B cell (primary cell): ENCODE measurements at regions not wholly inside any gene's neighbourhood (a gene's known extent, or its start where the extent isn't known, plus 50 kb on each side); places are given as distances from the start of the nearest gene placed in this dataset.

Experiments used
- ATAC-seq: fragments of 200-7000 bp; cut with Tn5 transposase; one replicate; pipeline ENCODE4 v1.10.0; 2021; ENCODE audit warnings: low read depth, mild to moderate bottlenecking, moderate number of reproducible peaks, moderate library complexity
- CTCF ChIA-PET: fragments of 350-600 bp; sonication (Branson Sonifier 250); formaldehyde crosslinking; loops from one replicate; lab custom pipeline; 2021; ENCODE audit warnings: antibody characterized with exemption, inconsistent platforms; lab: Charles Lee
- POLR2A ChIA-PET: fragments of 350-600 bp; sonication (Branson Sonifier 250); formaldehyde crosslinking; loops from one replicate; lab custom pipeline; 2021; ENCODE audit warnings: antibody characterized with exemption; lab: Charles Lee
- DNase-seq: peaks from one replicate; pipeline ENCODE4 v3.0.0; 2013
- H2AFZ ChIP-seq: 2 replicates; pipeline ENCODE4 v1.6.1; 2012; ENCODE audit warnings: mild to moderate bottlenecking, low read depth, low read length; ENCODE audit not compliant: insufficient read depth, poor library complexity, severe bottlenecking
- H3K27ac ChIP-seq, 2 donors: 1 replicate in 1 of 2; 2 replicates in 1 of 2; pipeline ENCODE4 v1.5.1; 2012 to 2013; ENCODE audit warnings: low read length in 2 of 2, mild to moderate bottlenecking in 2 of 2, moderate library complexity in 1 of 2
- H3K27me3 ChIP-seq, 4 experiments: fragments of 200-600 bp in 1 of 4; sonication (generic) in 1 of 4; replicated peaks in 1 of 4; 1 replicate in 2 of 4; 2 replicates in 2 of 4; pipeline versions ENCODE4 v1.6.1 to v1.7.0; 2013 to 2016; ENCODE audit warnings: low read length in 3 of 4, mild to moderate bottlenecking in 2 of 4, mixed read lengths in 1 of 4, moderate library complexity in 1 of 4; ENCODE audit not compliant: insufficient read depth in 4 of 4, control insufficient read depth in 3 of 4; ENCODE audit errors: control extremely low read depth in 1 of 4
- H3K36me3 ChIP-seq, 2 experiments: replicated peaks in 1 of 2; 1 replicate in 1 of 2; 2 replicates in 1 of 2; pipeline versions ENCODE4 v1.6.1 to v1.7.1; 2013; ENCODE audit warnings: low read length in 1 of 2; ENCODE audit not compliant: insufficient read depth in 2 of 2, control insufficient read depth in 1 of 2; ENCODE audit errors: control extremely low read depth in 1 of 2, extremely low read depth in 1 of 2
- H3K4me1 ChIP-seq, 2 donors: fragments of 200-600 bp in 1 of 2; sonication (generic) in 1 of 2; 1 replicate in 1 of 2; 2 replicates in 1 of 2; pipeline versions ENCODE4 v1.5.1 to v1.6.1; 2013 to 2017; ENCODE audit warnings: low read length in 2 of 2; ENCODE audit not compliant: control insufficient read depth in 2 of 2, insufficient read depth in 2 of 2
- H3K4me2 ChIP-seq: replicated peaks from 2 replicates; pipeline ENCODE3; 2012; ENCODE audit warnings: mild to moderate bottlenecking, low read depth, low read length; ENCODE audit not compliant: poor library complexity, severe bottlenecking
- H3K4me3 ChIP-seq, 5 experiments: fragments of 200-600 bp in 1 of 5; sonication (generic) in 1 of 5; 1 replicate in 3 of 5; 2 replicates in 2 of 5; pipeline versions ENCODE4 v1.5.1 to v1.7.0; 2011 to 2016; ENCODE audit warnings: low read length in 4 of 5, mild to moderate bottlenecking in 4 of 5, low read depth in 2 of 5, control low read depth in 1 of 5, moderate library complexity in 1 of 5; ENCODE audit not compliant: insufficient read depth in 1 of 5; ENCODE audit errors: control extremely low read depth in 1 of 5, extremely low read depth in 1 of 5
- H3K79me2 ChIP-seq: fragments of 200-600 bp; sonication (generic); one replicate; pipeline ENCODE4 v1.6.0; 2016; ENCODE audit warnings: low read length; ENCODE audit not compliant: control insufficient read depth, insufficient read depth
- H3K9ac ChIP-seq: fragments of 200-600 bp; sonication (generic); 2 replicates; pipeline ENCODE4 v1.6.1; 2017; ENCODE audit warnings: mild to moderate bottlenecking, low read length, moderate library complexity
- H3K9me3 ChIP-seq, 3 donors: one replicate each; pipeline versions ENCODE4 v1.6.1 to v1.7.1; 2013; ENCODE audit warnings: low read length in 2 of 3; ENCODE audit not compliant: control insufficient read depth in 2 of 3, insufficient read depth in 1 of 3; ENCODE audit errors: control extremely low read depth in 1 of 3
- H4K20me1 ChIP-seq: 2 replicates; pipeline ENCODE4 v1.6.0; 2012; ENCODE audit warnings: mild to moderate bottlenecking, low read length; ENCODE audit not compliant: insufficient read depth, control insufficient read depth, poor library complexity, severe bottlenecking
- H3K27ac Mint-ChIP-seq: one replicate; pipeline ENCODE4 v1.8.0; 2021; ENCODE audit warnings: mixed read lengths
- H3K27me3 Mint-ChIP-seq: one replicate; pipeline ENCODE4 v1.8.0; 2021; ENCODE audit warnings: mixed read lengths
- H3K4me1 Mint-ChIP-seq: one replicate; pipeline ENCODE4 v1.8.0; 2021; ENCODE audit warnings: mixed read lengths
- H3K4me3 Mint-ChIP-seq: one replicate; pipeline ENCODE4 v1.8.0; 2021; ENCODE audit warnings: mixed read lengths
- H3K9me3 Mint-ChIP-seq: one replicate; pipeline ENCODE4 v1.8.0; 2022; ENCODE audit warnings: mixed read lengths; ENCODE audit not compliant: insufficient read depth
- CTCF ChIP-seq: fragments of 200-600 bp; IDR thresholded peaks from one replicate; pipeline ENCODE4 v1.8.0; 2022; ENCODE audit warnings: antibody characterized with exemption, mild to moderate bottlenecking
- EZH2 ChIP-seq: IDR thresholded peaks from 2 replicates; pipeline ENCODE4 v1.6.1; 2012; ENCODE audit warnings: borderline replicate concordance, low read depth, mild to moderate bottlenecking, moderate library complexity, low read length; ENCODE audit not compliant: insufficient read depth, poor library complexity, severe bottlenecking
- WGBS: methylation state at CpG from one replicate; pipeline ENCODE4 v1.1.5; 2013; ENCODE audit warnings: missing lambda C conversion rate; ENCODE audit not compliant: insufficient coverage; 5-methylcytosine and 5-hydroxymethylcytosine counted together
- intact Hi-C: fragments of 100-400 bp; cut with micrococcal nuclease; formaldehyde crosslinking; loops from one replicate; pipeline ENCODE4 v1.10.0; 2022

GRCh38 chr10:43878386-43878785 lies 229.7 kb upstream of the ZNF32 start:
- ChIA-PET POLR2A (no interaction called here), CTCF (no interaction called here)
- Histone ChIP-seq H3K36me3 (no peaks in the 10 kb centered on the region), H3K4me3 (no peak overlapping the region), H3K27ac (no peak overlapping the region), H3K9me3 (peaks cover 0 to 5% (median 0%) of the 10 kb centered on the region in 3 donors), H2AFZ (no peak overlapping the region), H4K20me1 (no peaks in the 10 kb centered on the region), H3K4me1 (no peaks in the 10 kb centered on the region), H3K9ac (no peak overlapping the region), H3K4me2 (no peak overlapping the region), H3K79me2 (no peaks in the 10 kb centered on the region), H3K27me3 (no peaks in the 10 kb centered on the region)
- H3K9me3 Mint-ChIP-seq: no peaks in the 10 kb centered on the region
- H3K27me3 Mint-ChIP-seq: peaks cover 7% of the 10 kb centered on the region
- intact Hi-C loops: no loop called here
- no peak overlapping the region for H3K27ac Mint-ChIP-seq
- no peak for ATAC-seq
- 12% methylated on average over 10 of the region's 10 CpGs for WGBS
- no peak for DNase-seq
- TF ChIP-seq EZH2 (no peak), CTCF (no peak)
- H3K4me1 Mint-ChIP-seq: no peaks in the 10 kb centered on the region
- no peak overlapping the region for H3K4me3 Mint-ChIP-seq

GRCh38 chr10:43876976-43877375 lies 228.3 kb upstream of the ZNF32 start:
- ATAC-seq (no peak), DNase-seq (no peak)
- Histone ChIP-seq H4K20me1 (no peaks in the 10 kb centered on the region), H3K79me2 (no peaks in the 10 kb centered on the region), H3K4me3 (no peak overlapping the region), H3K27me3 (no peaks in the 10 kb centered on the region), H3K36me3 (no peaks in the 10 kb centered on the region), H3K9ac (no peak overlapping the region), H3K9me3 (peaks cover 0 to 5% (median 0%) of the 10 kb centered on the region in 3 donors), H2AFZ (no peak overlapping the region), H3K4me1 (no peaks in the 10 kb centered on the region), H3K4me2 (no peak overlapping the region), H3K27ac (no peak overlapping the region)
- CTCF ChIA-PET: no interaction called here
- no peaks in the 10 kb centered on the region for H3K4me1 Mint-ChIP-seq
- no peak overlapping the region for H3K4me3 Mint-ChIP-seq
- H3K27me3 Mint-ChIP-seq: peaks cover 7% of the 10 kb centered on the region
- no peaks in the 10 kb centered on the region for H3K9me3 Mint-ChIP-seq
- POLR2A ChIA-PET: no interaction called here
- intact Hi-C loops: no loop called here
- 90% methylated on average over 3 of the region's 7 CpGs for WGBS
- TF ChIP-seq CTCF (no peak), EZH2 (no peak)
- H3K27ac Mint-ChIP-seq: no peak overlapping the region
